Loucy (cell line): ENCODE measurements at regions not wholly inside any gene's neighbourhood (a gene's known extent, or its start where the extent isn't known, plus 50 kb on each side); places are given as distances from the start of the nearest gene placed in this dataset.

Source experiments
- CTCF ChIP-seq: fragments of 200-600 bp; sonication (generic); conservative IDR thresholded peaks from 2 replicates; pipeline ENCODE4 v1.5.1; 2014; ENCODE audit warnings: mild to moderate bottlenecking, antibody characterized with exemption, low read length
- EZH2phosphoT487 ChIP-seq: fragments of 200-600 bp; IDR thresholded peaks from 2 replicates; pipeline ENCODE4 v1.6.1; 2018; ENCODE audit warnings: antibody characterized with exemption, mild to moderate bottlenecking, moderate library complexity, borderline replicate concordance

- TF ChIP-seq CTCF = no peak
- TF ChIP-seq EZH2phosphoT487 = no peak
Measured at GRCh38 chr6:105873799-105874198, 212.3 kb upstream of the PRDM1 start.
